Stimulated activated CD4-positive, alpha-beta T cell treated with anti-CD3 and anti-CD28 coated beads, Interleukin-15, amount 100 ng/mL, for 24 hours (primary cell): ENCODE measurements at regions not wholly inside any gene's neighbourhood (a gene's known extent, or its start where the extent isn't known, plus 50 kb on each side); places are given as distances from the start of the nearest gene placed in this dataset.
"Not testable (repeated sequence)": the region's sequence is repeated elsewhere in the genome, so short reads cannot be mapped to it uniquely, and the experiment has no call there.

Experiments
- DNase-seq: peaks from one replicate; pipeline ENCODE4 v3.0.0-alpha.2; 2020

DNA sequence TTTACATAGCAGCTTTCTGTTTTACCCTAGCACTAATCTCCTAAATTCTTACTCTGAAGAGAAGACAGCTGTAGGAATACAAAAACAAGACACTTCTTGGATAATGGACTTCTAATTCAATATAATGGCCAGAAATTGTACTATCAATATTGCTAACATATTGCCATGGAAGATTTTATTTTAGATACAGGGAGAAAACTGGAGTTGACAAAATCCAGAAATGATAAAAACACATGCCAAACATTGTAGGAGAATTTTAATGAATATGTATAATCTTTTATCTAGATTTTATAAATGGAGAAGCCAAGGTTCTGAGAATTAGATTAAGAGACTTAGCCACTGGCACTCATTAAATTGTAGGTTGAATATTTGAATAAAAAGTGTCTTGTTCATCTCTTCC, 1838.8 kb upstream of the LRRTM1 start:
- DNase-seq, result no peak

DNA sequence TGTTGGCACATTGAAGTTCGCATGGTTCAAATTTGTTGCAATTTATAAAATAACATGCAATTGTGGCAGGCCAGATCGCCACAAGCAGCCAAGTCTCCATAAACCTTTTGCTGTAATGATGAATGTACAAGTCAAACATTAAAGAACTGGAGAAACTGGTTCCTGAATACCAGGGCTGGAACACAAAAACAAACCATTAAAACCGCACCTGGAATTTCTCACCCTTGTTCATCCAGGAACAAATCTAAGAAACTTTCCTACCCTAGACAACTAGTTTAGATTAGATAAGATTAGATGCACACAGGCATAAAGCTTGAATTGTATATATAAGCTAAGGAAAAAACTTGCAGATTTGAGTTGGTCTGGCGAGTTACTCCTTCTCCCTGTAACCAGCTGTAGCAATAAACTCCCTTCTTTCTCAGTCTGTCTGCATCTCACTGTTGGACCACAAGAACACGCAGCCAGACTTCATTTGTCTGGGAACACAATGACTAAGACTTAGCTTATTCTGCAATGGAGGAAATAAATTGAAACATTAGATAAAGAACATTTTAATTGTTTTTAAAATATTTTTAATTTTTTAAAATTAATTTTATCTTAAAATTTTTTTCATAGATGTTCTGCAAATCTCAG, 1835.5 kb upstream of the LRRTM1 start:
- DNase-seq, result no peak

DNA sequence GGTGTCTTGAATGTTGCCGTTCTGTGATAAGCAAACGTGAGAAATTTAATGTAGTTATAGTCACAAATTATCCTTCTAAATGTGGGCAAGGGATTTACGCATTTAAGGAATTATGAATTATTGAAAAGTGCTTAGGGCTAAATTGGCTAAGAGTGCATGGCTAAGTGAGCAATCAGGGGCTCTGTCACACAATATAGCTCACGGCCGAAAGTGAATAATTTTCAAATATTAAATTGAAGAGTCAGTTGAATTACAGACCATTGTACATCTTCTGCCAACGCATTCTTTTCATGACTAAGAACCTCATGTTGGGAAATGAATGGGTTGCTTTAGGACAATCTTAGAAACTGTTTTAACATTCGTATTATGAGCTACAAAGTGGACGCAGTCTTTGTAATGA, 1832.9 kb upstream of the LRRTM1 start:
- DNase-seq, result no peak

DNA sequence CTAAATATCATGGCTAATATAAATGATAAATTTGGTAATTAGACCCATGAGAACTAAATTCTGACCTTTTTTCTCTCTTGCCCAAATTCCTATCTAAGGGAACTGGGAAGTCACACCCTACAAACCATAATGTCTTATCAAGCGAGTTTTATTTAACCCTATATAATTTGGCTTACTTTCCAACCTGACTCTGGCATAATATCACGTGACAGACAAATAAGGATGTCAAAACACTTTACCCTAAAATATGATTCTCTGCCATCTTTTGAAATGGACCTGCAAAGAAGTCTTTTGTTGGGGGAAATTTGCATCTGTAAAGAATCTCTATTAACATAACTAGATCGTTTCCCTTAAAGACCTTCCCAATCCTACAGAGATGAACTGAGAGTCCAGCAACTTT, 1823.5 kb upstream of the LRRTM1 start:
- no peak for DNase-seq

DNA sequence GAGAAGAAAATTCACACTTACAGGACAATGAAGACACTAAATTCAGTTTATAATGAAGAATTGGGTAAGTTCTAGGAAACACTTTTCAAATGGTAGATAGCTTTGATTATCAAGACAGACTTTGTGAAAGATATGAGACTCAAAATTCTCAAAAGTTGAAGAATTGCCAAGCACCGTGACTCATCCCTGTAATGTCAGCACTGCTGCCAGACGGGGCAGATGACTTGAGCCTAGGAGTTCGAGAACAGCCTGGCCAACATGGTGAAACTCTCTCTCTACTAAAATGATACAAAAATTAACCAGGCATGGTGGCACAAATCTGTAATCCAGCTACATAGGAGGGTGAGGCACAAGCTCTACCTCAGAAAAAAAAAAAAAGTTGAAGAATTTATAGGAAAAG, 1820.1 kb upstream of the LRRTM1 start:
- no peak for DNase-seq

DNA sequence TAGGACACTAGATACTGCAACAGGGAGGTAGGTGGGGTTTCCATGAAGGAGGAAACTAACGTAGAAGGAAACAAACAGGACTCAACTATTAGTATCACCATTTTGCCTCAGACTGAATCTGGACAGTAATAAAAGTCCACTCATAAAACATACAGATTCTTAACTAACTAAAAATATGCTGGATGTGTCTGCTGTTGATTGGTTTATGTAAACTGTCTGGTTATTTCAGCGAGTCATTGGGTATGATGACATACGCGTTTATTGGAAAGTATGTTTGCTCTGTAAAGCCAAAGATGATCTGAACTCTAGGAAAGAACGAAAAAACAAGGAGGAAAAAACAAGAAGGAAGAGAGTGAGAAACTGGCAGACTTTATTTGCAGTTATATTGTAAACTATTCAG, 1816.1 kb upstream of the LRRTM1 start:
- no peak for DNase-seq

DNA sequence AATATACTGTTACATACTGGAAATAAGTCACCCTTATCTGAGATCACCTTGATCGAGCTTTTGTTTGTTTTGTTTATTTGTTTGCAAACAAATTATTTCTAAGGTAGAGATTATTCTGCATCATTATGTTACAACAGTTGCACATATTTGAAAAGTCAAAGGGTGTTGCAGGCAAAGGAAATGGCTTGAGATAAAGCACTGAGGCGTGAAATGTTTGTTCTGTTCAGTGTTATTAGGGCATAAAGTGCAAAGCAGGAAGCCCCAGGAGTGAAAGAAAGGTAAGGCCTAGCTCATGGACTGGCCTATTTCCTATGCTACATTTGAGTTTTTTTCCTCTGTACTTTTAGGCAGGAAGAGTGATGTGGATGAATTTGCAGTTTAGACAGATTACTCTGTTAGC, 1815.6 kb upstream of the LRRTM1 start:
- DNase-seq, result no peak

DNA sequence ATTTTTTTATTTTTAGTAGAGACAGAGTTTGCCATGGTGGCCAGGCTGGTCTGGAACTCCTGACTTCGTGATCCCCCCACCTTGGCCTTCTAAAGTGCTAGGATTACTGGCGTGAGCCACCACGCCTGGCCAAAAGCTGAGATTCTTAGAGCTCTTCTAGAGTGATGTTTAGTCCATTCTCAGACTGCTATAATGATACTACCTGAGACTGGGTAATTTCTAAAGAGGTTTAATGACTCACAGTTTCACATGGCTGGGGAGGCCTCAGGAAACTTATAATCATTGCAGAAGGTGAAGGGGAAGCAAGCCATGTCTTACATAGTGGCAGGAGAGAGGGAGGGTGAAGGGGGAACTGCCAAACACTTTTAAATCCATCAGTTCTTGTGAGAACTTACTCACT, 1804.9 kb upstream of the LRRTM1 start:
- no peak for DNase-seq

DNA sequence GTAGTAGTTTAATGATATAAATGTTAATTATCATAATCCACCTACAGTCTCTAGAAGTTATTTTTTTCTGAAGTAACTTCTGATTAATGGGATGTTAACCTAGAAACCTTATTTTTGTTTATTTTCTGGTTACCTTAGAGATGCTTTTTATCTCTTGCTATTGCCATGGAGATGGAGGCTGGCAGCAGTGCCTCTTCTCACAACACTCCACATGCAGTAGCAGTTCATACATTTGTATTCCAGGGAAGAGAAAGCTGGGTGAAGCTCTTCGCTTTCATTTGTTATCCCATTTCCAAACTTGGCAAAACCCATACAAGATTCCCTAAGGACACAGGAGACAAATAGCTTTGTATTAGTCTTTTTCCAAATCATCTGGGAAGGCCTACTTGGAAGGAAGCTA, 1794.1 kb upstream of the LRRTM1 start:
- DNase-seq, result no peak

DNA sequence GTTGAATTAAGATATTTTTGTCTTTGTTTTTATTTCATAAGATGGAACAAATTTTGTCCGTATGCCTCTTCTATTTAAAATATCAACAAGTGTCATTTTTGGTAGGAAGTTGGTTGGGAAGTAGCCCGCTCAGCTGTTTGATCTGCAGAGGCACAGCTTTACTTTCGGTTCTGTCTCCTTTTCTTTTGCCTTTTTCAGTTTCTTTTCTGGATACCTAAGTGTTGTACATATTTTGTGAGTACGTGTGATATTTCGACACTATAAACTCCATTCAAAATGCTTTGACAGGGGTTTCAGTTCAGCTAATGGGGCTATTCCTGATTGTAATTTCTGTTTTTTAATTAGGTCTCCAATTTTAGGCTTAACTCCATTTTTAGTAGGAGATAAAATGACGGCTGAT, 1785.0 kb upstream of the LRRTM1 start:
- DNase-seq, result no peak

DNA sequence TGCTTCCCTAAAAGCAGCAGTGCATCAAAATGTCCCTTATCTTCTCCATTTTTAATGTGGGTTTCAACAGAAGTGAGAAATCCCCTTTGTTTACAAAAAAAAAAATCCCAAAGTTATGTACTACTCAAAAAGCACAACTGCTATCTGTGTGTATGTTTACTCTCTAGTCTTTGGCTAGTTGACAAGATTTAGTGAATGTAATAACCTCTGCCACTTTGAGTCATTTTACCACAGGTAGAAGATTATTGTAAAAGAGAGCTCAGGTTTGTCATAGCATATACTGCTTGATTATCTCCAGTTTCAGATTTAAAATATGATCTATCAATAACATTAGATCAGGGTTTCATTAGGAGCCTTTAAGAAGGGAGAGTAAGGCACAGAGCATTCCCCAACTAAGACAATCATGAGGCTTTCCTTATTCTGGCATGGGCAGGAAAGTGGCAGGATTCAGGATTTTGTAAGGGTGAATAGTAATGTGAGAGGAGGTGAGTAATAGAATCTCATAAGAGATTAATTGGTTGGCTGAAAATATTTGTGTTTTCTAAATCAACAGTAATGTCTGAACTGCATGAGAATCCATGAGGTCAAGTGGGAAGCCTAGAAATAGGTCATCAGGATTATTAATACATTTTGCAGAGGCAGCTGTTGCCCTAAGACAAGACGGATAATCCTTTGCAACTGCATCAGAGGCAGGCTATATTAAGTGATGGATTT, 1780.3 kb upstream of the LRRTM1 start:
- no peak for DNase-seq

DNA sequence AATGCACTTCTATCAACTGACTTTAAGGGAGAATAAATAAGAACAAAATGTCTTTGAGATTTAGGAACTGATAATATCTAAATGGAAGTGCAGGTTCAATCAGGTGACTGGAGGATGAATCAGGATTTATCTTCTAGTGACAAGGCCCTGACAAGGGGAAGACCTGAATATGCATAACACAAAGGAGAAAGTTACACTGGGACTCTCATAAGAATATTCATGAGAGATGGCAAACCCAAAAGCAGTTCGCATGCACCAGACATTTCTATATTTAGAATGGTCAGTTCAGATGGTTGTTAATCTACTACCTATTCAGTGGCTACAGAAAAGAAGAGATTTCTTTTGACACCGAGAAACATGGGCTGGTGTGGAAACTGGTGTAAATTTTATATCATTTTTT, 1771.3 kb upstream of the LRRTM1 start:
- no peak for DNase-seq

DNA sequence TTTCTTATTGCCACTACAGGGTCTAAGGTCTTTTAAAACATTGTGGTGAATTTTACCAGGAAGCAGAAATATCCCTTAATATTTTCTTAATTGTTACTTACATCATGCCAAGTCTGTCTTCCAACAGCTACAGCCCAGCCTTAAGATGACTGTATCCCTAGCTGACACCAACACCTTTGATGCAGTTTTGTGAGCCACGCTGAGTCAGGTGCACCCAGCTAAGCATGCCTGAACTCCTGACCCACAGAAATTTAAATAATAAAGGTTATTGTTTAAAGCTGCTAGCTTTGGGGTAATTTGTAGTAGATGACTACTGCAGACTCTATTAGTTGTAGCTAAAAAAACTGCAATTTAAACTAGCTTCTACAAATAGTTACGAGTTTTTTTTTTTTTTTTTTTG, 1757.9 kb upstream of the LRRTM1 start:
- DNase-seq, result no peak

DNA sequence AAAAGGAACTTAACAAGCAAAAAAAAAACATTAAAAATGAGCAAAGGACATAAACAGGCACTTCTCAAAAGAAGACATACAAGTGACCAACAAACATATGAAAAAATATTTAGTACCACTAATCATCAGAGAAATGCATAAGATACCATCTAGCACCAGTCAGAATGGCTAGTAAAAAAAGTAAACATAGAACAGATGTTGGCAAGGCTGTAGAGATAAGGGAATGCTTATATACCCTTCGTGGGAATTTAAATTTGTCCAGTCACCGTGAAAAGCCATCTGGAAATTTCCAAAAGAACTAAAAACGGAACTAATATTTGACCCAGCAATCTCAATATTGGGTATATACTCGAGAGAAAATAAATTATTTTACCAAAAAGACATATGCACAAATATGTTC, 1751.3 kb upstream of the LRRTM1 start:
- DNase-seq, result no peak

DNA sequence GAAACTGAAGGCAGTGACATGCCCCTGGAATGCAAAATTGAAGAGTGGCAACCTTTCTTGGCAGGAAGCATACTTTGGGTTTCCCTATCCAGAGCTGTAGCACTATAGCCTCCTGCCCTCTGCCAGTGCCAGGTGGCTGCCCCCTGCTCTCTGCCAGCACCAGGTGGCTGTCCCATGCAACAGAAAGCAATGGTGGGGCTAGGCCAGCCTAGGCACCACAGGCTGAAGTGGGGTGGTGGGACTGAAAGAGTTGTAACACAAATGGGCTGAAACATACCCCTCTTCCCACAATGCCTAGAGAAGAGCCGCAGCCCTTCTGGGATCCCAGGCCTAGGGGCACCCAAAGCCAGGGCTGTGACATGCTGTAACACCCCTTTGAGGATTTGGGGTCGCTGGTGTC, 1739.3 kb upstream of the LRRTM1 start:
- no peak for DNase-seq

DNA sequence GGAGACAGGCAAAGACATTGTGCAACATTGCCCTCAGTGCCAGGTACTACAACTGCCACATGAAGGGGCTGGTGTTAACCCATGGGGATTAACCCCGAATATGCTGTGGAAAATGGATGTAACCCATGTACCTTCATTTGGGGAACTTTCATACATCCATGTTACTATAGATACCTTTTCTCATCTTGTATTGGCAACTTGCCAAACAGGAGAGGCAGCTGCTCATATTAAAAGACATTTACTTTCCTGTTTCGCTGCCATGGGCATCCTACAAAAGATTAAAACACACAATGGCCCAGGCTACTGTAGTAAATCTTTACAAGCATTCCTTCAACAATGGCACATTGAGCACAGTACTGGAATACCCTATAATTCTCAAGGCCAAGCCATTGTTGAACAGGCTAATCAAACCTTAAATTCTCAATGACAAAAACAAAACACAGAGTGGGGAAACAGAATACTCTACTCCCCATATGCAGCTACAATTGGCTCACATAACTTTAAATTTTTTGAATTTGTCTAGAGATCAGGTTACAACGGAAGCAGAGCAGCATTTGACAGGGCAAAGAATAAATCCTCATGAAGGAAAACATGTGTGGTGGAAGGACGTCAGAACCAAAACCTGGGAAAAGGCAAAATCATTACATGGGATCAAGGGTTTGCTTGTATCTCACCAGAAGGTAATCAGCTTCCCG, 1723.5 kb upstream of the LRRTM1 start:
- DNase-seq, result no peak

DNA sequence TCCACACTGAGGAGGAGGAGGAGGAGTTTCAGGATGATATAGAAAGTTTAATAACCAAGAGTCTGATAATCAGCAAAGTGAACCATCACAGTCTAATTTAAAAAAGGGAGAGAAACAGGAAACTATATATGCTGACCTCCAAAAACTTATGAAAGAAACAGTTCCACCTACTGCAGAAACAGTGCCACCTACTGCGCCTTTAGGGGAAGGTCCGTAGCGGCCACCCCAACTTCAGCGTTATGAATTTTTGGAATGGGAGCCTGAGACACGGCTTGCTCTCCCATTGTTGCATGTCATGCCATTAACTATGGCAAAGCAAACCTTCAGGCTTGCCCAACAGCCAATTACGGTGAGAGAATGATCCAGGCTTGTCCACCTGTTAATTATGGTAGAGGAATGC, 1719.2 kb upstream of the LRRTM1 start:
- DNase-seq, result no peak

DNA sequence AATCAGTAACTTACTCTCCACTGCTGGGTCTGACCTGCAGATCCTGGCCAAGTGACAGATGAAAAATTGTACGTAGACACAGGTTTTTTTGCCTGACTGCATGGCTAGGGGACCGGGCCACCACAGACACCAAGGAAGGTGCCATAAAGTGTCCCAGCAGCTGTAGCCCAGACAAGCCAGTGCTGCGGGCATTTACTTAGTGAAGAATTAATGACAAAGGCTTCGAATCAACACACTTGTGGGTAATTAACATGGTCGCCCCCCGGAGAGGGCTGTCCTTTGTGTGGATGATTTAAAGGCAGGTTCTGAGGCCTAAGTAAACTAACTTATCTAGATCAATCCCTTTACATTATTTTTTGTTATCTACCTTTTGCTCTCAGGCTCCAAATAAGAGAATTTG, 1709.1 kb upstream of the LRRTM1 start:
- no peak for DNase-seq

DNA sequence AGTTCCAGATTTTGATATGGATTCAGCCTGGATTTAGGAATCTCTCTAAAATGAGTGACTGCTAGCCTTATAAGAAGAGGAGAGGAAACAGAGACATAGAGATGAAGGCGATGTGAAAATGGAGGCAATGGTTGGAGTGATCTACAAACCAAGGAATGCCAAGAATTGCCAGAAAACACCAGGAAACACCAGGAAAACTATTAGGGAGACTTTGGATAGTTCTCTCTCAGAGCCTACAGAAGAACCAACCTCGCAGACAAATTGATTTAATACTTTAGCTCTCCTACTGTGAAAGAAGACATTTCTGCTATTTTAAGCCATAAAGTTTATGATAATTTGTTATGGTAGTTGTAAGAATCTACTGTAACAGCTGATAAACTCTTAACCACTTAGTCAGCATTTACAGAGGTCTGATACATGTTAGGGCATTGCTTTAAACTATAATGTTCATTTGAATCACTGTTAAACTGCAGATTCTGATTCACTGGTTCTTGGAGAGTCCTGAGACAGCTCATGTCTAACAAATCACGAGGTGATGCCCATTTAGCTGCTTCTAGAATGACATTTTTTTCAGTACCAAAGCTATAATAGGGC, 1702.6 kb upstream of the LRRTM1 start:
- no peak for DNase-seq

DNA sequence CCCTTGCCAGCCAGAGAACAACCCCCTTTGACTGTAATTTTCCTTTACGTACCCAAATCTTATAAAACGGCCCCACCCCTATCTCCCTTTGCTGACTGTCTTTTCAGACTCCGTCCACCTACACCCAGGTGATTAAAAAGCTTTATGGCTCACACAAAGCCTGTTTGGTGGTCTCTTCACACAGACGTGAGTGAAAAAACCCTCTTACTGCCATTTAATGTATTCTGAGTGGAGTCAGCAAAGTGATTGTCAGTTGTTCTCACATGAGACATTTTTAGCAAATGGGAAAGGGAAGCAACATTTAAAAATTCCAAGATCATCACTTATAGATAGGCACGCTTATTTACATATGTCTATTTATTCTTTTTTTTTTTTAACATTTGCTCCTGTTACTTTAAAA, 1701.3 kb upstream of the LRRTM1 start:
- not testable (repeated sequence) for DNase-seq

DNA sequence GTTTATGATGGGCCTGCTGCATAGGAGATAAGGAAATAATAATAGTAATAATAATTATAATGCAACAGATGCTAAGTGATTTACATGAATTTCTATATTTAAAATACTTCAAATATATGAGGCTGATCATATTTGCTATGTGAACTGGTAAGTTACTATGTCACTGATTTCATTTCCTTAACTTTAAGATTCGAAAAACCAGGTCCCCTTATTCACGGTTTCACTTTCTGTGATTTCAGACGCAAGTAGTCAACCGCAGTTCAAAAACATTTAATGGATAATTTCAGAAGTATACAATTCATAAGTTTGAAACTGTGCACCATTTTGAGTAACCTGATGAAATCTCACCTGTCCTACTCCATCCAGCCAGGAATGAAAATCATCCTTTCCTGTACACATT, 1697.1 kb upstream of the LRRTM1 start:
- no peak for DNase-seq

DNA sequence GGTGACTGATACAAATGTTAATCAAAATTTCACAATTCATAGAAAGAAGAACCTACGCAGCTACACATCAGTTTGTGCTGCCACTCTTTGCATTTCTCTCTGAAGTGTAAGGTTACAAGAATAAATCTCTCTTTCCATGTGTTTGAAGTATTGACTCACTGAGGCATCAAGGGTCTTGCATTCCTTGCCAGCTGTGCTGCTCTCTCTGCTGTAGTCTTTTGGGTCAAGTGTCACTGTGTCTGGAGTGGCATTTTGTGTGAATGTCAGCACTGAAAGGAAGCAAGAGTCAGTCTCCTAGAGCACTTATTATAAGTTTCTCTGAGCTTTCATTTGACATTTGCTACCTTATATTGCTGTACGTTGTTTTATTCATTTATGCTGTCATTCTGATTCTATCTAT, 1696.1 kb upstream of the LRRTM1 start:
- DNase-seq, result no peak

DNA sequence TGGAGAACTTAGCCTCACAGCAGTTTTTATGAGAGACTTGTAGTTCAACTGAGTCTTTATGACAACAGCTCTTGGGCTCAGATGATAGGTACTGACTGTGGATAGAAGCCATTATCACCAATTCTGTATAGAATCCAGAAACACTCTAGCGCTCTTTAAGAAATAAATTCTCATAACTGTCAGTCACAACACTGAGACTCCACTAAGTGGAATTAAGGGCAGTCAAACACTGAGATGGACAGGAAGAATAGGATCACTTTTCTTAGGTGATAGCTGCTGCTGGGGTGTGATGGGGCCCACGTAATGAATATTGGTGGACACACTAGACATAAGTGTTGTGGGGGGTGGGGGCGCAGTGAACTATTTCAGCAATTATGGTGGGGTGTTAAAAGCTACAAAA, 1691.8 kb upstream of the LRRTM1 start:
- DNase-seq, result no peak

DNA sequence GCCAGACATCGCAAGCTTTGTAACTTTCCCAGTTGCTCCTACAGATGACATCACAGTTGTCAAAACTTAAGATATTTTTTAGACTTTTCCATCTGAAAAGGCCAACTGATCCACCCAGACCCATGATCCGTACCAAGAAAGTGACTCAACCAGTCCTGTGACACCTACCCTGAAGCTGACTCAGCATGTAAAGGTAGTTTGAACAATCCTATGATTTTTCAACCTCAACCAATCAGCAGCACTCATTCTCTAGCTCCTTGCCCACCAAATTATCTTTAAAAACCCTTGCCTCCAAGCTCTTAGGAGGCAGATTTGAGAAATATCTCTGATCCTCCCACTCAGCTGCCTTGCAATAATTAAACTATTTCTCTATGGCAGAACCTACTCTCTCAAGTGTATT, 1686.7 kb upstream of the LRRTM1 start:
- no peak for DNase-seq
